WTC11 (cell line): ENCODE measurements at regions not wholly inside any gene's neighbourhood (a gene's known extent, or its start where the extent isn't known, plus 50 kb on each side); places are given as distances from the start of the nearest gene placed in this dataset.

Experiments
- ATAC-seq: fragments of 200-7000 bp; cut with Tn5 transposase; 2 replicates; pipeline ENCODE4 v1.10.0; 2021; ENCODE audit warnings: mild to moderate bottlenecking, moderate library complexity
- CTCF ChIA-PET: fragments of 300-600 bp; sonication (Branson Sonifier 250); formaldehyde crosslinking; loops from one replicate; lab custom pipeline; 2021; ENCODE audit warnings: antibody characterized with exemption; lab: Charles Lee
- POLR2A ChIA-PET: fragments of 350-600 bp; sonication (Branson Sonifier 250); formaldehyde crosslinking; loops from one replicate; lab custom pipeline; 2021; ENCODE audit warnings: antibody characterized with exemption; lab: Charles Lee
- DNase-seq: peaks from one replicate; pipeline ENCODE4 v3.0.0; 2021; ENCODE audit warnings: low spot score
- H3K27ac Mint-ChIP-seq: 2 replicates; pipeline ENCODE4 v1.8.0; 2021; ENCODE audit warnings: mixed read lengths
- H3K27me3 Mint-ChIP-seq: 2 replicates; pipeline ENCODE4 v1.8.0; 2021; ENCODE audit warnings: low read depth, mild to moderate bottlenecking, moderate library complexity, mixed read lengths
- H3K36me3 Mint-ChIP-seq: 2 replicates; pipeline ENCODE4 v1.8.0; 2021; ENCODE audit warnings: mixed read lengths
- H3K4me1 Mint-ChIP-seq: 2 replicates; pipeline ENCODE4 v1.8.0; 2022; ENCODE audit warnings: mixed read lengths
- H3K4me3 Mint-ChIP-seq: 2 replicates; pipeline ENCODE4 v1.8.0; 2021; ENCODE audit warnings: mild to moderate bottlenecking, moderate library complexity, mixed read lengths
- H3K9me3 Mint-ChIP-seq: 2 replicates; pipeline ENCODE4 v1.8.0; 2021; ENCODE audit warnings: mixed read lengths
- AR ChIP-seq: fragments of 250-450 bp; sonication (Bioruptor Pico); IDR thresholded peaks from 2 replicates; pipeline ENCODE4 v1.9.0; 2021; ENCODE audit warnings: mild to moderate bottlenecking
- ATF2 ChIP-seq: sonication (generic); formaldehyde crosslinking; IDR thresholded peaks from 2 replicates; pipeline ENCODE4 v1.8.1; 2022; ENCODE audit warnings: low read depth, missing genetic modification reagents, borderline replicate concordance
- ATF3 ChIP-seq: sonication (generic); formaldehyde crosslinking; conservative IDR thresholded peaks from 2 replicates; pipeline ENCODE4 v1.8.1; 2022; ENCODE audit warnings: mild to moderate bottlenecking, missing genetic modification reagents
- CDX4 ChIP-seq: fragments of 250-450 bp; sonication (Bioruptor Pico); IDR thresholded peaks from 2 replicates; pipeline ENCODE4 v1.9.0; 2021; ENCODE audit warnings: moderate library complexity, mild to moderate bottlenecking, inconsistent platforms, borderline replicate concordance
- ETV6 ChIP-seq: sonication (generic); formaldehyde crosslinking; IDR thresholded peaks from 2 replicates; pipeline ENCODE4 v1.8.1; 2022; ENCODE audit warnings: mild to moderate bottlenecking, missing genetic modification reagents
- IRF2 ChIP-seq: sonication (generic); formaldehyde crosslinking; IDR thresholded peaks from 2 replicates; pipeline ENCODE4 v1.8.0; 2022; ENCODE audit warnings: low read depth, missing genetic modification reagents, borderline replicate concordance
- JUN ChIP-seq: sonication (generic); formaldehyde crosslinking; IDR thresholded peaks from 2 replicates; pipeline ENCODE4 v1.8.0; 2023; ENCODE audit warnings: mild to moderate bottlenecking, missing genetic modification reagents
- NFE2L1 ChIP-seq: sonication (generic); formaldehyde crosslinking; IDR thresholded peaks from 2 replicates; pipeline ENCODE4 v1.8.1; 2023; ENCODE audit warnings: missing genetic modification reagents
- NR2C2 ChIP-seq: sonication (generic); formaldehyde crosslinking; IDR thresholded peaks from 2 replicates; pipeline ENCODE4 v1.8.0; 2022; ENCODE audit warnings: mild to moderate bottlenecking, missing genetic modification reagents
- RORB ChIP-seq: fragments of 250-450 bp; sonication (Bioruptor Pico); IDR thresholded peaks from 2 replicates; pipeline ENCODE4 v1.9.0; 2021; ENCODE audit warnings: mild to moderate bottlenecking
- STAT6 ChIP-seq: sonication (generic); formaldehyde crosslinking; conservative IDR thresholded peaks from 2 replicates; pipeline ENCODE4 v1.8.1; 2023; ENCODE audit warnings: mild to moderate bottlenecking, low read depth, missing genetic modification reagents, moderate library complexity
- TEAD4 ChIP-seq: sonication (generic); formaldehyde crosslinking; IDR thresholded peaks from 2 replicates; pipeline ENCODE4 v1.8.0; 2022; ENCODE audit warnings: mild to moderate bottlenecking, missing genetic modification reagents
- TP53 ChIP-seq: sonication (generic); formaldehyde crosslinking; IDR thresholded peaks from 2 replicates; pipeline ENCODE4 v1.8.1; 2023; ENCODE audit warnings: mild to moderate bottlenecking, missing genetic modification reagents
- ZNF232 ChIP-seq: sonication (generic); formaldehyde crosslinking; IDR thresholded peaks from 2 replicates; pipeline ENCODE4 v1.8.0; 2022; ENCODE audit warnings: mild to moderate bottlenecking, missing genetic modification reagents
- ZNF396 ChIP-seq: fragments of 250-450 bp; sonication (Bioruptor Pico); IDR thresholded peaks from 2 replicates; pipeline ENCODE4 v1.8.0; 2021; ENCODE audit warnings: mild to moderate bottlenecking, moderate library complexity, borderline replicate concordance
- ZNF416 ChIP-seq: fragments of 250-450 bp; sonication (Bioruptor Pico); IDR thresholded peaks from 2 replicates; pipeline ENCODE4 v1.9.0; 2021; ENCODE audit warnings: mild to moderate bottlenecking, inconsistent platforms
- ZNF423 ChIP-seq: fragments of 250-450 bp; sonication (Bioruptor Pico); IDR thresholded peaks from 2 replicates; pipeline ENCODE4 v2.1.2; 2022; ENCODE audit warnings: mild to moderate bottlenecking, moderate library complexity
- TF ChIP-seq, protein P1 (sequence below): sonication (generic); formaldehyde crosslinking; IDR thresholded peaks from 2 replicates; pipeline ENCODE4 v1.8.1; 2022; ENCODE audit warnings: low read depth, mild to moderate bottlenecking, moderate library complexity, missing genetic modification reagents, borderline replicate concordance
- TF ChIP-seq, protein P2 (sequence below): sonication (generic); formaldehyde crosslinking; IDR thresholded peaks from 2 replicates; pipeline ENCODE4 v1.8.1; 2023; ENCODE audit warnings: mild to moderate bottlenecking, missing genetic modification reagents, moderate library complexity
- TF ChIP-seq, protein P3 (sequence below): sonication (generic); formaldehyde crosslinking; IDR thresholded peaks from 2 replicates; pipeline ENCODE4 v1.8.0; 2022; ENCODE audit warnings: missing genetic modification reagents

- Mint-ChIP-seq H3K27me3 (no peaks in the 10 kb centered on the region), H3K4me1 (no peaks in the 10 kb centered on the region), H3K4me3 (no peak overlapping the region), H3K9me3 (peaks cover 29% of the 10 kb centered on the region), H3K27ac (no peak overlapping the region), H3K36me3 (0 out of 2 replicates have a peak, but pooled peaks cover 4% of the 10 kb centered on the region)
- TF ChIP-seq, protein P1, sequence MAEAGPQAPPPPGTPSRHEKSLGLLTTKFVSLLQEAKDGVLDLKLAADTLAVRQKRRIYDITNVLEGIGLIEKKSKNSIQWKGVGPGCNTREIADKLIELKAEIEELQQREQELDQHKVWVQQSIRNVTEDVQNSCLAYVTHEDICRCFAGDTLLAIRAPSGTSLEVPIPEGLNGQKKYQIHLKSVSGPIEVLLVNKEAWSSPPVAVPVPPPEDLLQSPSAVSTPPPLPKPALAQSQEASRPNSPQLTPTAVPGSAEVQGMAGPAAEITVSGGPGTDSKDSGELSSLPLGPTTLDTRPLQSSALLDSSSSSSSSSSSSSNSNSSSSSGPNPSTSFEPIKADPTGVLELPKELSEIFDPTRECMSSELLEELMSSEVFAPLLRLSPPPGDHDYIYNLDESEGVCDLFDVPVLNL (CRISPR knock-in tag), result no peak
- TF ChIP-seq ZNF232 (CRISPR knock-in tag) (no peak), STAT6 (no peak), NR2C2 (CRISPR knock-in tag) (no peak), JUN (CRISPR knock-in tag) (no peak), NFE2L1 (CRISPR knock-in tag) (no peak)
- TF ChIP-seq, protein P2, sequence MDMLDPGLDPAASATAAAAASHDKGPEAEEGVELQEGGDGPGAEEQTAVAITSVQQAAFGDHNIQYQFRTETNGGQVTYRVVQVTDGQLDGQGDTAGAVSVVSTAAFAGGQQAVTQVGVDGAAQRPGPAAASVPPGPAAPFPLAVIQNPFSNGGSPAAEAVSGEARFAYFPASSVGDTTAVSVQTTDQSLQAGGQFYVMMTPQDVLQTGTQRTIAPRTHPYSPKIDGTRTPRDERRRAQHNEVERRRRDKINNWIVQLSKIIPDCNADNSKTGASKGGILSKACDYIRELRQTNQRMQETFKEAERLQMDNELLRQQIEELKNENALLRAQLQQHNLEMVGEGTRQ (CRISPR knock-in tag), result no peak
- DNase-seq, result no peak
- no peak for ATAC-seq
- ChIA-PET CTCF (no interaction called here), POLR2A (no interaction called here)
These were observed 868.1 kb upstream of the CDH9 start for GRCh38 chr5:27906481-27906880.

DNA sequence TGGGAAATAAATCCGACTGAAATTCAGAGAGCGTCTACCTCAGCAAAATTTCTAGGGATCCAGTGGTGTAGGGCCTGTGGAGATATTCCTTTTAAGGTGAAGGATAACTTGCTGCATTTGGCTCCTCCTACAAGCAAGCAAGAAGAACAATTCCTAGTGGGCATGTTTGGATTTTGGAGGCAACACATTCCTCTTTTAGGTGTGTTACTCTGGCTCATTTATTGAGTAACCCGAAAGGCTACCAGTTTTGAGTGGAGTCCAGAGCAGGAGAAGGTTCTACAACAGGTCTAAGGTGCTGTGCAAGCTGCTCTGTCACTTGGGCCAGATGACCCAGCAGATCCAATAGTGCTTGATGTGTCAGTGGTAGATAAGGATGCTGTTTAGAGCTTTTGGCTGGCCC lies 862.4 kb upstream of the CDH9 start:
- ChIA-PET CTCF (no interaction called here), POLR2A (no interaction called here)
- Mint-ChIP-seq H3K27me3 (no peaks in the 10 kb centered on the region), H3K27ac (no peak overlapping the region), H3K4me1 (no peaks in the 10 kb centered on the region), H3K36me3 (peaks cover 4% of the 10 kb centered on the region; the same call in 1 of the 2 replicates), H3K9me3 (peaks cover 47% of the 10 kb centered on the region), H3K4me3 (no peak overlapping the region)
- ATAC-seq (no peak), DNase-seq (no peak)
- TF ChIP-seq ZNF396 (CRISPR knock-in tag) (no peak), IRF2 (CRISPR knock-in tag) (no peak), ZNF416 (CRISPR knock-in tag) (no peak)

- peaks cover 33% of the 10 kb centered on the region for H3K9me3 Mint-ChIP-seq
- DNase-seq (no peak), ATAC-seq (no peak)
- no peak for TF ChIP-seq ZNF423 (CRISPR knock-in tag)
- TF ChIP-seq TP53 (CRISPR knock-in tag), result no peak
- TF ChIP-seq CDX4, result no peak
- no peak for TF ChIP-seq ATF2
- TF ChIP-seq ATF3 (CRISPR knock-in tag), result no peak
- no peak for TF ChIP-seq TEAD4 (CRISPR knock-in tag)
- TF ChIP-seq RORB (CRISPR knock-in tag), result no peak
- TF ChIP-seq ETV6, result no peak
- no peak for TF ChIP-seq AR (CRISPR knock-in tag)
- TF ChIP-seq, protein P3, sequence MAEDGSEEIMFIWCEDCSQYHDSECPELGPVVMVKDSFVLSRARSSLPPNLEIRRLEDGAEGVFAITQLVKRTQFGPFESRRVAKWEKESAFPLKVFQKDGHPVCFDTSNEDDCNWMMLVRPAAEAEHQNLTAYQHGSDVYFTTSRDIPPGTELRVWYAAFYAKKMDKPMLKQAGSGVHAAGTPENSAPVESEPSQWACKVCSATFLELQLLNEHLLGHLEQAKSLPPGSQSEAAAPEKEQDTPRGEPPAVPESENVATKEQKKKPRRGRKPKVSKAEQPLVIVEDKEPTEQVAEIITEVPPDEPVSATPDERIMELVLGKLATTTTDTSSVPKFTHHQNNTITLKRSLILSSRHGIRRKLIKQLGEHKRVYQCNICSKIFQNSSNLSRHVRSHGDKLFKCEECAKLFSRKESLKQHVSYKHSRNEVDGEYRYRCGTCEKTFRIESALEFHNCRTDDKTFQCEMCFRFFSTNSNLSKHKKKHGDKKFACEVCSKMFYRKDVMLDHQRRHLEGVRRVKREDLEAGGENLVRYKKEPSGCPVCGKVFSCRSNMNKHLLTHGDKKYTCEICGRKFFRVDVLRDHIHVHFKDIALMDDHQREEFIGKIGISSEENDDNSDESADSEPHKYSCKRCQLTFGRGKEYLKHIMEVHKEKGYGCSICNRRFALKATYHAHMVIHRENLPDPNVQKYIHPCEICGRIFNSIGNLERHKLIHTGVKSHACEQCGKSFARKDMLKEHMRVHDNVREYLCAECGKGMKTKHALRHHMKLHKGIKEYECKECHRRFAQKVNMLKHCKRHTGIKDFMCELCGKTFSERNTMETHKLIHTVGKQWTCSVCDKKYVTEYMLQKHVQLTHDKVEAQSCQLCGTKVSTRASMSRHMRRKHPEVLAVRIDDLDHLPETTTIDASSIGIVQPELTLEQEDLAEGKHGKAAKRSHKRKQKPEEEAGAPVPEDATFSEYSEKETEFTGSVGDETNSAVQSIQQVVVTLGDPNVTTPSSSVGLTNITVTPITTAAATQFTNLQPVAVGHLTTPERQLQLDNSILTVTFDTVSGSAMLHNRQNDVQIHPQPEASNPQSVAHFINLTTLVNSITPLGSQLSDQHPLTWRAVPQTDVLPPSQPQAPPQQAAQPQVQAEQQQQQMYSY (CRISPR knock-in tag), result no peak
These were observed 837.7 kb upstream of the CDH9 start for GRCh38 chr5:27876071-27876470.

More at GRCh38 chr5:27876071-27876470, 837.7 kb upstream of the CDH9 start:
- H3K36me3 Mint-ChIP-seq, result peaks cover 10% of the 10 kb centered on the region; the same call in 1 of the 2 replicates
- no peak overlapping the region for H3K4me3 Mint-ChIP-seq
- H3K27ac Mint-ChIP-seq, result no peak overlapping the region
- ChIA-PET POLR2A (no interaction called here), CTCF (no interaction called here)
- peaks cover 2% of the 10 kb centered on the region; the same call in 1 of the 2 replicates for H3K27me3 Mint-ChIP-seq
- no peaks in the 10 kb centered on the region for H3K4me1 Mint-ChIP-seq
